Right atrium auricular region (tissue), 2 donors: ENCODE measurements at regions not wholly inside any gene's neighbourhood (a gene's known extent, or its start where the extent isn't known, plus 50 kb on each side); places are given as distances from the start of the nearest gene placed in this dataset.

Experiments used
- DNase-seq: peaks from one replicate; pipeline ENCODE4 v3.0.0-alpha.2; 2019; ENCODE audit warnings: low spot score
- H3K27ac ChIP-seq, 2 donors: fragments of 200-600 bp; sonication (generic); 1 replicate in 1 of 2; 2 replicates in 1 of 2; pipeline ENCODE4 v1.5.1; 2016 to 2019
- H3K27me3 ChIP-seq, 2 donors: fragments of 200-600 bp; sonication (generic); one replicate each; pipeline versions ENCODE4 v1.5.1 to v1.6.0; 2017 to 2019
- H3K36me3 ChIP-seq: fragments of 200-600 bp; sonication (generic); one replicate; pipeline ENCODE4 v1.5.1; 2016
- H3K4me1 ChIP-seq, 2 donors: fragments of 200-600 bp; sonication (generic); one replicate each; pipeline versions ENCODE4 v1.5.1 to v1.6.0; 2017 to 2019
- H3K4me3 ChIP-seq, 2 donors: fragments of 200-600 bp; sonication (generic); 1 replicate in 1 of 2; 2 replicates in 1 of 2; pipeline ENCODE4 v1.5.1; 2017 to 2019; ENCODE audit warnings: mild to moderate bottlenecking in 1 of 2, moderate library complexity in 1 of 2
- H3K9me3 ChIP-seq, 2 donors: fragments of 200-600 bp; sonication (generic); one replicate each; pipeline ENCODE4 v1.5.1; 2019
- CTCF ChIP-seq, 2 donors: fragments of 200-600 bp; sonication (generic); IDR thresholded peaks; one replicate each; pipeline ENCODE4 v1.5.1; 2019; ENCODE audit warnings: antibody characterized with exemption in 2 of 2

GRCh38 chrX:96432647-96433046 lies 252.0 kb upstream of the DIAPH2 start:
- no peaks in the 10 kb centered on the region for H3K36me3 ChIP-seq
- peaks cover 0 to 4% of the 10 kb centered on the region in 2 donors for H3K4me1 ChIP-seq
- H3K27me3 ChIP-seq: no peaks in the 10 kb centered on the region
- H3K9me3 ChIP-seq: no peaks in the 10 kb centered on the region
- no peak for TF ChIP-seq CTCF (IDR thresholded peaks at IDR 0.05)
- no peak for DNase-seq
- H3K27ac ChIP-seq: no peak overlapping the region
- H3K4me3 ChIP-seq: no peak overlapping the region

- DNase-seq: no peak
- no peak overlapping the region for H3K4me3 ChIP-seq
- no peaks in the 10 kb centered on the region for H3K36me3 ChIP-seq
- peak overlapping the region in 1 of 2 donors; percentile 22 for H3K27ac ChIP-seq
- H3K27me3 ChIP-seq: no peaks in the 10 kb centered on the region
- H3K4me1 ChIP-seq: peaks cover 0 to 4% of the 10 kb centered on the region in 2 donors
- H3K9me3 ChIP-seq: no peaks in the 10 kb centered on the region
- no peak for TF ChIP-seq CTCF (IDR thresholded peaks at IDR 0.05)
These were observed 251.1 kb upstream of the DIAPH2 start for GRCh38 chrX:96433409-96434077.

GRCh38 chrX:96435378-96436035 lies 249.1 kb upstream of the DIAPH2 start:
- DNase-seq: no peak
- Histone ChIP-seq H3K9me3 (no peaks in the 10 kb centered on the region), H3K4me1 (peaks cover 0 to 4% of the 10 kb centered on the region in 2 donors), H3K4me3 (no peak overlapping the region), H3K36me3 (no peaks in the 10 kb centered on the region), H3K27me3 (no peaks in the 10 kb centered on the region), H3K27ac (peak overlapping the region in 1 of 2 donors; percentile 6)
- TF ChIP-seq CTCF (IDR thresholded peaks at IDR 0.05): no peak

GRCh38 chrX:96436105-96436504 lies 248.5 kb upstream of the DIAPH2 start:
- Histone ChIP-seq H3K36me3 (no peaks in the 10 kb centered on the region), H3K4me1 (peaks cover 0 to 4% of the 10 kb centered on the region in 2 donors), H3K4me3 (no peak overlapping the region), H3K27ac (peak overlapping the region in 1 of 2 donors; percentile 6), H3K27me3 (no peaks in the 10 kb centered on the region), H3K9me3 (no peaks in the 10 kb centered on the region)
- no peak for TF ChIP-seq CTCF (IDR thresholded peaks at IDR 0.05)
- no peak for DNase-seq

- DNase-seq: no peak
- no peaks in the 10 kb centered on the region for H3K9me3 ChIP-seq
- no peak overlapping the region for H3K4me3 ChIP-seq
- no peak overlapping the region for H3K27ac ChIP-seq
- H3K27me3 ChIP-seq: no peaks in the 10 kb centered on the region
- no peaks in the 10 kb centered on the region for H3K4me1 ChIP-seq
- H3K36me3 ChIP-seq: no peaks in the 10 kb centered on the region
- no peak for TF ChIP-seq CTCF (IDR thresholded peaks at IDR 0.05)
These were observed 245.8 kb upstream of the DIAPH2 start for GRCh38 chrX:96438803-96439202.
